Endothelial cell of umbilical vein (primary cell): ENCODE measurements at regions not wholly inside any gene's neighbourhood (a gene's known extent, or its start where the extent isn't known, plus 50 kb on each side); places are given as distances from the start of the nearest gene placed in this dataset.
"Not testable (repeated sequence)": the region's sequence is repeated elsewhere in the genome, so short reads cannot be mapped to it uniquely, and the experiment has no call there.

Source experiments
- BruUV-seq: library from RNA; stranded (reverse); fragments of 400-500 nt; replicated peaks from 2 replicates; lab custom pipeline; 2021; lab: Mats Ljungman, UMichigan
- CTCF ChIA-PET: fragments of 300-600, 350-600 bp; sonication (Branson Sonifier 250); formaldehyde crosslinking; loops from one replicate; lab custom pipeline; 2021; ENCODE audit warnings: antibody characterized with exemption, inconsistent platforms; lab: Charles Lee
- POLR2A ChIA-PET: fragments of 300-600, 350-600 bp; sonication (Branson Sonifier 250); formaldehyde crosslinking; loops from one replicate; lab custom pipeline; 2021; ENCODE audit warnings: antibody characterized with exemption, inconsistent platforms; lab: Charles Lee
- DNase-seq: peaks from one replicate; pipeline ENCODE4 v3.0.0-alpha.2; 2011; ENCODE audit warnings: low read depth, low spot score
- FAIRE-seq: peaks from 2 replicates; lab custom pipeline; 2011; peaks lifted over from hg19 to GRCh38; lab: Jason Lieb, UNC
- H2AFZ ChIP-seq: 2 replicates; pipeline ENCODE4 v1.6.0; 2012; ENCODE audit warnings: low read depth, low read length, control low read depth, inconsistent platforms
- H3K27ac ChIP-seq: 2 replicates; pipeline ENCODE4 v1.5.1; 2011; ENCODE audit warnings: low read depth, mild to moderate bottlenecking, control low read depth, low read length, moderate library complexity; ENCODE audit not compliant: insufficient read depth
- H3K27me3 ChIP-seq, 2 experiments: 2 replicates each; pipeline versions ENCODE4 v1.6.0 to v1.6.1; 2011; ENCODE audit warnings: low read length in 2 of 2, mixed read lengths in 1 of 2; ENCODE audit not compliant: control insufficient read depth in 2 of 2, insufficient read depth in 2 of 2
- H3K36me3 ChIP-seq, 2 experiments: 2 replicates in 1 of 2; 3 replicates in 1 of 2; pipeline ENCODE4 v1.5.1; 2011; ENCODE audit warnings: low read length in 2 of 2, mild to moderate bottlenecking in 1 of 2, moderate library complexity in 1 of 2; ENCODE audit not compliant: control insufficient read depth in 2 of 2, insufficient read depth in 2 of 2; ENCODE audit errors: extremely low read depth in 1 of 2
- H3K4me1 ChIP-seq: 3 replicates; pipeline ENCODE4 v1.5.1; 2011; ENCODE audit warnings: mild to moderate bottlenecking, low read length; ENCODE audit not compliant: control insufficient read depth, insufficient read depth; ENCODE audit errors: extremely low read depth
- H3K4me2 ChIP-seq: 2 replicates; pipeline ENCODE4 v1.6.1; 2011; ENCODE audit warnings: low read length, control low read depth, mixed read lengths; ENCODE audit not compliant: insufficient read depth
- H3K4me3 ChIP-seq, 3 experiments: fragments of 200-600 bp in 1 of 3; sonication (generic), shearing (Covaris generic) in 1 of 3; replicated peaks in 1 of 3; 2 replicates each; pipeline ENCODE4 v1.5.1; 2011 to 2016; ENCODE audit warnings: control low read depth in 3 of 3, low read length in 3 of 3, mild to moderate bottlenecking in 2 of 3, inconsistent platforms in 1 of 3, low read depth in 1 of 3, moderate library complexity in 1 of 3; ENCODE audit not compliant: insufficient read depth in 1 of 3
- H3K79me2 ChIP-seq: 2 replicates; pipeline ENCODE4 v1.6.0; 2012; ENCODE audit warnings: low read length, inconsistent platforms; ENCODE audit not compliant: control insufficient read depth, insufficient read depth
- H3K9ac ChIP-seq: replicated peaks from 2 replicates; pipeline ENCODE3; 2011; ENCODE audit warnings: low read length, control low read depth; ENCODE audit not compliant: insufficient read depth; ENCODE audit errors: extremely low read depth
- H3K9me1 ChIP-seq: replicated peaks from 3 replicates; pipeline ENCODE4 v1.6.0; 2011; ENCODE audit warnings: mild to moderate bottlenecking, low read length; ENCODE audit not compliant: control insufficient read depth, insufficient read depth; ENCODE audit errors: extremely low read depth
- H3K9me3 ChIP-seq: replicated peaks from 2 replicates; pipeline ENCODE4 v1.5.1; 2012; ENCODE audit warnings: low read length, inconsistent platforms; ENCODE audit not compliant: control insufficient read depth, insufficient read depth
- H4K20me1 ChIP-seq: replicated peaks from 2 replicates; pipeline ENCODE3; 2011; ENCODE audit warnings: mild to moderate bottlenecking, low read length; ENCODE audit not compliant: control insufficient read depth, insufficient read depth; ENCODE audit errors: extremely low read depth
- EZH2 ChIP-seq: IDR thresholded peaks from 2 replicates; pipeline ENCODE4 v1.6.1; 2012; ENCODE audit warnings: borderline replicate concordance, low read depth, mild to moderate bottlenecking, moderate library complexity, low read length, inconsistent platforms; ENCODE audit not compliant: severe bottlenecking
- FOS ChIP-seq: IDR thresholded peaks from 2 replicates; pipeline ENCODE4 v1.6.1; 2011; ENCODE audit warnings: mild to moderate bottlenecking, low read length, moderate library complexity, borderline replicate concordance; ENCODE audit not compliant: insufficient read depth
- GATA2 ChIP-seq: IDR thresholded peaks from 2 replicates; pipeline ENCODE4 v1.7.0; 2011; ENCODE audit warnings: low read depth, mild to moderate bottlenecking, moderate library complexity, mixed read lengths, low read length; ENCODE audit not compliant: insufficient read length, insufficient read depth
- JUN ChIP-seq: IDR thresholded peaks from 2 replicates; pipeline ENCODE4 v1.6.1; 2011; ENCODE audit warnings: borderline replicate concordance, low read depth; ENCODE audit not compliant: insufficient read length, insufficient read depth
- MYC ChIP-seq: IDR thresholded peaks from one replicate; pipeline ENCODE4 v1.6.1; 2011; ENCODE audit warnings: mild to moderate bottlenecking, low read depth, low read length
- POLR2A ChIP-seq: IDR thresholded peaks from 2 replicates; pipeline ENCODE4 v1.6.1; 2012; ENCODE audit warnings: low read depth, mild to moderate bottlenecking, control low read depth, low read length
- POLR2AphosphoS5 ChIP-seq: IDR thresholded peaks from 2 replicates; pipeline ENCODE4 v1.6.1; 2012; ENCODE audit warnings: low read depth, mild to moderate bottlenecking, control low read depth, low read length, moderate library complexity; ENCODE audit not compliant: insufficient read depth
- dilution Hi-C: fragments of 300-500 bp; cut with MboI; formaldehyde crosslinking; loops from one replicate; pipeline ENCODE4 v1.15.0; 2019; ENCODE audit warnings: low sequenced_read_pairs; ENCODE audit not compliant: extremely low pct_ligation_motif_present
- intact Hi-C: fragments of 100-400 bp; cut with micrococcal nuclease; formaldehyde crosslinking; loops from one replicate; pipeline ENCODE4 v1.10.0; 2022
- TF ChIP-seq, protein P1 (sequence below): IDR thresholded peaks from 2 replicates; pipeline ENCODE4 v1.6.1; 2011; ENCODE audit not compliant: insufficient read depth, insufficient read length
- TF ChIP-seq, protein P2 (sequence below), 2 donors: IDR thresholded peaks; 1 replicate in 1 of 2; 2 replicates in 1 of 2; pipeline ENCODE4 v1.5.1; 2011; ENCODE audit warnings: low read length in 2 of 2, mild to moderate bottlenecking in 2 of 2, moderate library complexity in 2 of 2, control low read depth in 1 of 2, inconsistent platforms in 1 of 2, low read depth in 1 of 2; ENCODE audit not compliant: insufficient read depth in 1 of 2; ENCODE audit errors: extremely low read depth in 1 of 2

DNA sequence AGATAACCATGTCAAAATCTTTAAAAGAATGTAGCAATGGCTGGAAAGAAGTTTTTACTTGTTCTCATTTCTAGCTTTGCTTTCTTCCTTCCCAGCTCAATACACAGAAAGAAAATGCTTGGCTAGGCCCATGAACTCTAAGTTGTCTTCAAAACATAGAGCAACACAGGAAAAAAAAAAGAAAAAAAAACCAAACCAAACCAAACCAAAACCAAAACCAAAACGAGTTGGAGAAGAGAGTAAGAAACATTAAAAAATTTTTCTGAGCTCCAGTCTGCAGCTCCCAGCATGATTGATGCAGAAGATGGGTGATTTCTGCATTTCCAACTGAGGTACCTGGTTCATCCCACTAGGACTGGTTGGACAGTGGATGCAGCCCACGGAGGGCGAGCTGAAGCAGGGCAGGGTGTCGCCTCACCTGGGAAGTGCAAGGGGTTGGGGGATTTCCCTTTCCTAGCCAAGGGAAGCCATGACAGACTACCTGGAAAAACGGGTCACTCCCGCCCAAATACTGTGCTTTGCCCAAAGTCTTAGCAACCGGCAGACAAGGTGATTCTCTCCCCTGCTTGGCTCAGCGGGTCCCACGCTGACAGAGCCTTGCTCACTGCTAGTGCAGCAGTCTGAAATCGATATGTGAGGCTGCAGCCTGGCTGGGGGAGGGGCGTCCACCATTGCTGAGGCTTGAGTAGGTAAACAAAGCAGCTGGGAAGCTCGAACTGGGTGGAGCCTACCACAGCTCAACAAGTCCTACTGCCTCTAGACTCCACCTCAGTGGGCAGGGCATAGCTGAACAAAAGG, 81.1 kb upstream of the SYT10 start:
- intact Hi-C loops, H3K79me2 ChIP-seq, BruUV-seq, H3K27ac ChIP-seq, H3K9me3 ChIP-seq, H2AFZ ChIP-seq, H3K36me3 ChIP-seq, FAIRE-seq, CTCF ChIA-PET, H3K9me1 ChIP-seq, H3K4me1 ChIP-seq, H3K4me2 ChIP-seq, dilution Hi-C loops, DNase-seq, H3K9ac ChIP-seq, H3K27me3 ChIP-seq, H4K20me1 ChIP-seq, H3K4me3 ChIP-seq, POLR2A ChIA-PET: not testable (repeated sequence)

DNA sequence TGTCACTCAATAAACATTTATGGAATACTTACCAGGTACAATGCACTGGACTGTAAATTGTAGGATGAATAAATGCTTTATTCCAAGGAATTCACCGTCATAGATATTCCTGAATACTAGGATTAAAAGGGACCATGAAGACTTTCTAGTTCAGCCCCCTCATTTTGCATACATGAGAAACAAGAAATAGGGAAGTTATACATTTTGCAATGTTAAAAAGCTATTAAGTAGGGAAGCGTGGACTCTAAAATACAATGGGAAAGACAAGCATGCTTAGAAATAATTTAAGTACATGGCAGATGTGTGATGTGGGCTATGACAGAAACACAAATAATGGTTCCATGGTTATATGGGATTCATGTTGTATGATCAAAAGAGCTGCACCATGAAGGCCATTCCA, 89.4 kb upstream of the SYT10 start:
- H3K9me1 ChIP-seq, result no peaks in the 10 kb centered on the region
- H3K4me3 ChIP-seq, result no peak overlapping the region
- DNase-seq (no peak), FAIRE-seq (no peak)
- no peaks in the 10 kb centered on the region for H3K36me3 ChIP-seq
- ChIA-PET CTCF (no interaction called here), POLR2A (no interaction called here)
- H2AFZ ChIP-seq, result no peak overlapping the region
- TF ChIP-seq, protein P1, sequence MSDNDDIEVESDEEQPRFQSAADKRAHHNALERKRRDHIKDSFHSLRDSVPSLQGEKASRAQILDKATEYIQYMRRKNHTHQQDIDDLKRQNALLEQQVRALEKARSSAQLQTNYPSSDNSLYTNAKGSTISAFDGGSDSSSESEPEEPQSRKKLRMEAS, result no peak
- TF ChIP-seq, protein P2, sequence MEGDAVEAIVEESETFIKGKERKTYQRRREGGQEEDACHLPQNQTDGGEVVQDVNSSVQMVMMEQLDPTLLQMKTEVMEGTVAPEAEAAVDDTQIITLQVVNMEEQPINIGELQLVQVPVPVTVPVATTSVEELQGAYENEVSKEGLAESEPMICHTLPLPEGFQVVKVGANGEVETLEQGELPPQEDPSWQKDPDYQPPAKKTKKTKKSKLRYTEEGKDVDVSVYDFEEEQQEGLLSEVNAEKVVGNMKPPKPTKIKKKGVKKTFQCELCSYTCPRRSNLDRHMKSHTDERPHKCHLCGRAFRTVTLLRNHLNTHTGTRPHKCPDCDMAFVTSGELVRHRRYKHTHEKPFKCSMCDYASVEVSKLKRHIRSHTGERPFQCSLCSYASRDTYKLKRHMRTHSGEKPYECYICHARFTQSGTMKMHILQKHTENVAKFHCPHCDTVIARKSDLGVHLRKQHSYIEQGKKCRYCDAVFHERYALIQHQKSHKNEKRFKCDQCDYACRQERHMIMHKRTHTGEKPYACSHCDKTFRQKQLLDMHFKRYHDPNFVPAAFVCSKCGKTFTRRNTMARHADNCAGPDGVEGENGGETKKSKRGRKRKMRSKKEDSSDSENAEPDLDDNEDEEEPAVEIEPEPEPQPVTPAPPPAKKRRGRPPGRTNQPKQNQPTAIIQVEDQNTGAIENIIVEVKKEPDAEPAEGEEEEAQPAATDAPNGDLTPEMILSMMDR (IDR thresholded peaks at IDR 0.05; ENCODE audit: extremely low read depth in 1 of 2, insufficient read depth in 1 of 2, low read depth in 1 of 2, low read length in 2 of 2), result no peak
- no peak for TF ChIP-seq POLR2A
- TF ChIP-seq POLR2AphosphoS5, result no peak
- no peak for TF ChIP-seq FOS
- no peak for TF ChIP-seq JUN
- no peak for TF ChIP-seq MYC
- no peak for TF ChIP-seq GATA2
- no peak for TF ChIP-seq EZH2
- no TSS peak for BruUV-seq
- H4K20me1 ChIP-seq, result no peaks in the 10 kb centered on the region
- H3K9me3 ChIP-seq, result no peaks in the 10 kb centered on the region
- dilution Hi-C loops (no loop called here), intact Hi-C loops (no loop called here)
- H3K4me2 ChIP-seq, result no peak overlapping the region
- H3K27ac ChIP-seq, result no peak overlapping the region
- H3K79me2 ChIP-seq, result no peaks in the 10 kb centered on the region
- no peaks in the 10 kb centered on the region for H3K27me3 ChIP-seq
- no peak overlapping the region for H3K9ac ChIP-seq
- no peaks in the 10 kb centered on the region for H3K4me1 ChIP-seq
